ENCODE measurements at regions not wholly inside any gene's neighbourhood (a gene's known extent, or its start where the extent isn't known, plus 50 kb on each side); places are given as distances from the start of the nearest gene placed in this dataset.

DNA sequence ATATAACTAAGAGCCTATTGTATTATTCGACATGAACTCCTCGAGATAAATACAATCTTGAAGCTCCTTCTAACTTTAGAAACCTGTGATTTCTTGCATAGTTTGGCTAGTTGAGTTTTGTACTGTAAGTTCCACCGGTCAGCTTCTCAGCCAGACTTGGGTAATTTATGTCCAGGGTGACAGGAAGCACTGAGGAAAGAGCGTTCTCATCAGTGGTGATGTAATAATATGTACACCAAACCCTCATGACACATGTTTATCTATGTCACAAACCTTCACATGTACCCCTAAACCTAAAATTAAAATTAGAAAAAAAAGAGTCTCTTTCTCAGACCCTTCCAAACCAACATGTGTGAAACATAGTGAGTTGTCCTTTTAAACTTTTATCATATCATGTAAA, 205.7 kb downstream of the KCNRG start:
- TF ChIP-seq, protein P1, sequence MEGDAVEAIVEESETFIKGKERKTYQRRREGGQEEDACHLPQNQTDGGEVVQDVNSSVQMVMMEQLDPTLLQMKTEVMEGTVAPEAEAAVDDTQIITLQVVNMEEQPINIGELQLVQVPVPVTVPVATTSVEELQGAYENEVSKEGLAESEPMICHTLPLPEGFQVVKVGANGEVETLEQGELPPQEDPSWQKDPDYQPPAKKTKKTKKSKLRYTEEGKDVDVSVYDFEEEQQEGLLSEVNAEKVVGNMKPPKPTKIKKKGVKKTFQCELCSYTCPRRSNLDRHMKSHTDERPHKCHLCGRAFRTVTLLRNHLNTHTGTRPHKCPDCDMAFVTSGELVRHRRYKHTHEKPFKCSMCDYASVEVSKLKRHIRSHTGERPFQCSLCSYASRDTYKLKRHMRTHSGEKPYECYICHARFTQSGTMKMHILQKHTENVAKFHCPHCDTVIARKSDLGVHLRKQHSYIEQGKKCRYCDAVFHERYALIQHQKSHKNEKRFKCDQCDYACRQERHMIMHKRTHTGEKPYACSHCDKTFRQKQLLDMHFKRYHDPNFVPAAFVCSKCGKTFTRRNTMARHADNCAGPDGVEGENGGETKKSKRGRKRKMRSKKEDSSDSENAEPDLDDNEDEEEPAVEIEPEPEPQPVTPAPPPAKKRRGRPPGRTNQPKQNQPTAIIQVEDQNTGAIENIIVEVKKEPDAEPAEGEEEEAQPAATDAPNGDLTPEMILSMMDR (IDR thresholded peaks at IDR 0.05): no peak
- TF ChIP-seq POLR2A (IDR thresholded peaks at IDR 0.05) (no peak), EP300 (IDR thresholded peaks at IDR 0.05) (no peak)

All from ovary (tissue), 3 donors.